Activated T-cell treated with anti-CD3 and anti-CD28 coated beads for 48 hours (primary cell): ENCODE measurements at regions not wholly inside any gene's neighbourhood (a gene's known extent, or its start where the extent isn't known, plus 50 kb on each side); places are given as distances from the start of the nearest gene placed in this dataset.

Experiments
- DNase-seq: peaks from one replicate; pipeline ENCODE4 v3.0.0-alpha.2; 2020; ENCODE audit warnings: low read depth

DNA sequence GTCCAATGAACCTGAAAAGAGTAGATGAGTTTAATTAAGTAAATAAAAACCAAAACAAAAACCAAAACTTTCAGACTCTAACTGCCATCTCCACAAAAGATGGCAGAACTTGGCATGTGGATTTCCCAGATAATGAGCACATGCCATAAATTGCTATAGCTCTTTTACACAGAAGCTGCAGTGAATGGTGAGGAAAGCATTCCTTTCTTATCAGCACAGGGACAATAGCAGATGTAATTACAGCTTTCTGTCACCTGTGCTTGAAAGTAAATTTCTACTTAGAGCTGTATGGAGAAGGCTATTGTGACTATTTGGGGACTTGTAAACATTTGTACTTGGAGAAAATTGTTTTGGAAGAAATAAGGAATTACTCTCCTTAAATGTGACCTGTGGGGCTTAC is 378.4 kb downstream of the RPRM start:
- no peak for DNase-seq

DNA sequence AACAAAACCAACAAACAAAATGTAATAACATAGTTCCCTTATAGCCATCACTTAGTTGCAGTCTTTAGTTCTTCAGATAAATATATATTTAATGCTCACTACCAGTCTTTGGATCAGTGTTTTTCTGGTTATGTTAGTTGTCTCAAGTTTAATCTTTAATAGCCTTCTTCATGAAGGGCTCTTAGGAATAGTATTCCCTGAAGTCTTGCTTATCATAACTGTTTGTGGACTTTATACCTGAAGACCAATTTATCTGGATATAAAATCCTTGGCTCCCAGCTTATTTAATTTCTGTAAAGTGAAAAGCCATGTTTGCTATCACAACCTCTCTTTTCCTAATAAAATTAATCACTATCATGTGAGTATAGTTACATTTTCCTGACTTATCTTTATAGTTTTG is 379.7 kb downstream of the ARL6IP6 start:
- DNase-seq: no peak

DNA sequence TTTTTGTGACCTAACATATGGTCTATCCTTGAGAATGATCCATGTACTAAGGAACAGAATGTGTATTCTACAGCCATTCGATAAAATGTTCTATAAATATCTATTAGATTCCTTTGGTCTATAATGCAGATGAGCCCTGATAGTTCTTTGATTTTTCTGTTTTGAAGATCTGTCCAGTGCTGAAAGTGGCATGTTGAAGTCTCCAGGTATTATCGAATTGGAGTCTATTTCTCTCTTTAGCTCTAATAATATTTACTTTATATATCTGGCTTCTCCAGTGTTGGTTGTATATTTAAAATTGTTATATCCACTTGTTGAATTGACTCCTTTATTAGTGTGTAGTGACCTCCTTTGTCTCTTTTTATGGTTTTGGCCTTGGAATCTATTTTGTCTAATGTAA is 377.9 kb downstream of the ARL6IP6 start:
- DNase-seq: no peak

DNA sequence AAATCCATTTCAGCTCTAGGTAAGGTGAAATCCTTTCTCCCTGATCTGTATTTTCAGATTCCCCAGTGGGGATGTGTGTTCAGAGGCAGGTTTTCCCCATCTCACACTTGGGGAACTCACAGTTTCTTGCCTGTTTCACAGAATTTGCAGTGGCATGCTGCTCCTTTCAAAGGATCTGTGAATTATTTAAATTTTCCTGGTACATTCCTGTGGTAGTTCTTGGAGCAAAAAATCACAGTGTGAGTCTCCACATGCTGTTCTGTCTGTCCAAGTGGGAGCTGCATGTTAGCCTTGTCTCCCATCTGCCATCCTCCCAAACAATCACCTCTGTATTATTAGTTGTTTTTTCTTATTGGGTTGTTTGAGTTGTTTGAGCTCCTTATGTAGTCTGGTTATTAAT is 372.9 kb downstream of the ARL6IP6 start:
- no peak for DNase-seq

DNA sequence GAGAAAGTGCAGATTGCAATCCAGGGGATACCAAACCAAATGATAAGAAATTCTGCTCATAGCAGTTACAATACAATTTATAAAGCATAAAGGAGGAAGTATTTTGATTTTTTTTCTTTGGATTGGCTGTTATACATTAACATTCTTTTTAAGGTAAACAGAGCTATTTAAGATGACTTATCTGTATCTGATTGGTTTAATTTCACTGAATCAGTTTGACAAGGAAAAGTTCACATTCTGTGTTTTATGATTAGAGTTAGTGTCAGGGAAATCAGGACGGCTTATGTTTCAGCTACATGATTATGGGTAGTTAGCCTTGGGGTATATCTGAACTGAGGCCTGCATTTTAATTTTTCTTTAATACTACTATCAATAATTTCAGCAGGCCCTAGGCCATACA is 360.9 kb downstream of the ARL6IP6 start:
- no peak for DNase-seq

DNA sequence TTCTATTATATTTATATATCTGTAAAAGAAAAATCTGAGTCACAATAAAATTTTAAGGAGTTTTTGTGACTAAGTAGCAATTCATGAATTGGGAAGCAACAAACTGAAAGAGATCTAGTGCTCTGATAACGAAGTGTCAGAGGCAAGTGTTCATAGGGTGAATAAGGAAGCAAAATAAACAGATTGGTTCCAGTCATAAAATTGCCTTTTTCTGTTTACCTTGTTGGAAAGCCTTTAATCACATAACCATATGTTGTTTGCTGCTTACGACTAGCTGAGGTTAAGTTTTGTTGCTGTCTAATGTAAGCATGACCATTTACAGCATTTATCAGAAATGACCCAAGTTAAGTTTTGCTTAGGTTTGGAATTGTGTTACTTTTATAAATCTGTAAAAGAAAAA is 358.9 kb downstream of the ARL6IP6 start:
- DNase-seq: no peak

DNA sequence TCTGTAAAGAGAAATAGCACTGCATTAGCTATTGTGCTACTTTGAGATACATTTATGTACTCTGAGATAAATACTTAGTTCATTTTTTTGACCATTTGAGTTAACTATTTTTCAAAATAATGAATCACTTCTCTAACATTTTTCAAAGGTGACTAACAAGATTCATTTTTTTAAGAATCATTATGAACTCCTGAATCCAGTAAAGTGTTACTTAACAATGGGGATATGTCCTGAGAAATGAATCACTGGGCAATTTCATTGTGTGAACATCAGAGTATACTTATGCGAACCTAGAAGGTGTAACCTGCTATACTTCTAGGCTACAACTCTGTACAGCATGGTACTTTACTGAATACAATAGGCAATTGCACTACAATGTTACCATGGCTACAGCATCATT is 355.8 kb downstream of the ARL6IP6 start:
- DNase-seq: no peak

DNA sequence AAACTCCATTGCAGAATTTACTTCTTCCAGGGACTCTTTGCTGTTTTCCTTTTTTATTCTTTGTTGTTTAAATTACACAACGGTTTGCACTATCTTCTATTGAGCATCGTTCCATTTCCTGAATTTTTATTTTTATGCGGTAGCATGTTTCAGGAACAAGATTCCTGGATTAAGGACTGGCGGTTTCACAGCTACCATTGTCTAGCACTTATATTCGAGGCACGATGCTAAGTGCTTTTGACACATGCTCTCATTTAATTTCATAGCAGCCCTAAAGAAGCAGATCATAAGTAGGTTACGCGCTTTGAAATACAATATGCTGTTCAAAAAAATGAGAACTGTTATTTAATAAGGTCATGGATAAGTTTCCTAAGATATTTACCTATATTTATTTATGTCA is 354.4 kb downstream of the ARL6IP6 start:
- no peak for DNase-seq

DNA sequence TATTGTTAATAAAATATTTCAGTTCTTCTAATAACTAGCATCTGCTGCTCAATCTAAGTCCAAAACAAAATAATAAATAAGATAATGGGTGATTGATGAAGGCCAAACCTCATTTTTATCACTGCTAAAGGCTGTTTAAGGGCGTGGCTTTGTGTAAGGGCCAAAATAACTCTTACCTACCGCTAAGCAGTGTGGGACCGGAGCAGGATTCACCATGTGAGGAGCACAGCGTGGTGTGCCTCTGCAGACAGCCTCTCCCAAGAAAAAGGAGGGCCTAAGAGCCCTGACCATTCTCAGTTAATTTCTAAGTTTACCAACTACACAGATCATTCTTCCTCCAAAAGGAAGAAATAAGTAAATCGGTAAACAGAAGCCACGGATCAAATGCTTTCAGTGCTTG is 353.7 kb downstream of the ARL6IP6 start:
- no peak for DNase-seq

DNA sequence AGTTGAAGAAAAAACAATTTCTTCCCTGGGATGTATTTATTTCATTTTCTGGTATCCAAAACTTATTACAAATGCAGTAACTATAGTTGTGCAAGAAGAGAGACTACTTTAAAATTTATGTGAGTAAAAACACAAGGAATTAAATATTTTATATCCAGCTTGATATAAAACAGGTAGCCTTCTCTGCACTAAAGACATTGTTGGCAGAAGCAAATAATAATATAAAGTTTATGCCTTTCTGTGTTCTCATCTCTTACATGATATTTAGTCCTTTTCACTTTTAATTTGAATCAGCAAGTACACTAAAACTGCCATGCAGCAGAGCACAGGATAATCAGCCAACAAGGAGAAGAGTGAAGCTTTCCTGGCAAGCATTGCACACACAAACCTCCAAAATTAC is 352.7 kb downstream of the ARL6IP6 start:
- no peak for DNase-seq

DNA sequence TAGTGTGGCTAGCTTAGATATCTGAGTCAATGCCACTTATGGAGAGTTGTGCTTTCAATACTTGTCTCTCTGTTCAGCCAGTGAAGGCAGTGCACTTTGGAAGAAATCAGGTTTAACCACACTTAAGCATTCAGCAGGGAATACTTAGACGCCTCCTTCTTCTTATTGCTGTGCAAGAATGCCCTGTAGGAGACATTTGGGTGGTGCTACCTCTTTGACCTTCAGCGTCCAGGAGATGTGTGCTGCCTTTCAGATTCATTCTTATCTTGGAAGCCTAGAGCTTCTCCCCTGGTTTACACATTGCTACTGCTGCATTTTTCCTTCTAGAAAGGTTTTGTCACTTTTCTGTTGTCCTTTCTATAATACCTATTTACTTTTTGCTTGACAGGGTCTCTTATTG is 350.5 kb downstream of the ARL6IP6 start:
- DNase-seq: no peak

DNA sequence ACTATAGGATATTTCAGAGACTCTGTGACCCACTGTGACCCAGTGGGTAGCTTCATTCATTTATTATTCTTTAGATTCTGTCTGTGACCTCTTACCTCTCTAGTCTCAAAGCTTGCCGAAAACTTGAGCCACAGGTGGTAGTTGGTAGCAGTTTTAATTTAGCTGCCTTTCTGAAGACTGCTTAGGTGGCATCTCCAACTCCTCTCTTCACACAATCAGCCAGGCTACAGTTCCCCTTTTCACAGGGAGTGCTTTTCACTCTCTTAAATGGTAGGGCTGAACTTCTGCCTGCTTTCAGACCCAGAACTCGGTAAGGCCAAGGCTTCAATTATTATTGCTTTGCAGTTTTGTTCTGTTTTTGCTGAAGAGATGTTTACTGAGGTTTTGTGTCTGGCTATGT is 349.6 kb downstream of the ARL6IP6 start:
- no peak for DNase-seq

DNA sequence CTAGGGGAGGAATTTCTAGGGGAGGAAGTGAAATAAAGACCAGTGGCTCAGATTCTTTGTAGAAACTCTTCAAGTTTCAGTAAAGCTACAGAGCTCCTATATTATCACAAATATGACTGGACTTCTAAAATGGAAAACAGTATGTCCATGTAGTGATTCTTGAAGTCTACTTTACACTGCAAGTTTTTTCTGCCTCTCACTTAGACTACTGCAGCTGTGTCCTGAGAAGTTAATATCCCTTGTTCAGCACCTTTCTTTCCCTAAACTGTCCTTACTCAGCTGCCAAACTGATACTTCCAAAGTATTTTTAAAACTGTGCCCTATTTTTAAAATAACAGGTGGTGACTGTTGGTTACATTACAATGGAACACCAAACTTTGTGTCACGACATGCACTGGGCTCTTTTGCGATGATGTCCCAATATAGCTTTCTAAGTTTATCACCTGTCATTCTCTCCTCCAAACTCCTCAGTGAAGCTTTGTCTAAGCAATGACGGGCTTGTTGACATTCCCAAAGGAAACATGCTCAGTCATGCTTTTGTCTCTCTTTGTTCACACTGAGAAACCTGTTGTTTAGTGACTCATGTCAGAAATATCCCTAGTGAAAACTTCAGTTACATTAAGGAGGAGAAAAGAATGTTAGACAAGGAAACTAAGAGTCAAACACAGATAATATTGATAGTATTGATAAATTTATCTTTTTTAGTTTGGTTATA is 341.1 kb downstream of the ARL6IP6 start:
- DNase-seq: no peak

DNA sequence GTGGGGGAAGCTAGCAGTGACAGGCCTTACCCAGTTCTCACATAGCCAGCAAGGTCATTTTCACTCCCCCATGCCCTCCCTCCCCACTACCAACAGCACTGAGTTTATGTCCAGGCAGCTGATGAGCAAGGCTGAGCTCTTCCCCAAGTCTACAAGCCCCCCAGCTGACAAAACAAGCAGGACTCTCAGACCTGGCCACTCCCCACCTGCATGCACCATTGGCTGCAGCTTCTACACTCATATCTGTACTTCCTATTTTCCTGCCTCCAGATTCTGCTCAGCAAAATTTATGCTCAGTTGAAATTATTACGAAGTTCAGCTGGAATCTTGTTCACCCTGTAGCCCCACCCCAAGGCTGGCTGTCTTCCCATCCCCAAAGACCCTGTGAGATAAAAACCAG is 339.3 kb downstream of the ARL6IP6 start:
- no peak for DNase-seq

DNA sequence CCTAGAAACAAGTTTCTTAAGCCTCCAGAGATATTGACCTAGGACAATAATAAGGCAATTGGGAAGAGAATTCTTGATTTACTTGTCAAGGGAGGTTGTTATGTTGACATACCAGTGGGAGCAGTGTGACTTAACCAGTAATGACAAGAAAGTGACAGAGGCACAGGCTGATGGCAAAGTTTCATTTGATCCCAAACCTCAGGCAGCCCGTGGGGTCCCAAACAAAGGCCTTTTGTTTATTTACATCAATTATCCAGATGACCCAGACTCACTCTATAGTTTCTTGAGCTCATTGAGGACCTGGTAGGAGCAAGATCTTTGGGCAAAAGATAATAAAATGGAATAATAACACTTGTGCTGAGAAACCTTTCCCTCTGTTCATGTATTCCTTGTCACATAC is 336.8 kb downstream of the ARL6IP6 start:
- DNase-seq: no peak

DNA sequence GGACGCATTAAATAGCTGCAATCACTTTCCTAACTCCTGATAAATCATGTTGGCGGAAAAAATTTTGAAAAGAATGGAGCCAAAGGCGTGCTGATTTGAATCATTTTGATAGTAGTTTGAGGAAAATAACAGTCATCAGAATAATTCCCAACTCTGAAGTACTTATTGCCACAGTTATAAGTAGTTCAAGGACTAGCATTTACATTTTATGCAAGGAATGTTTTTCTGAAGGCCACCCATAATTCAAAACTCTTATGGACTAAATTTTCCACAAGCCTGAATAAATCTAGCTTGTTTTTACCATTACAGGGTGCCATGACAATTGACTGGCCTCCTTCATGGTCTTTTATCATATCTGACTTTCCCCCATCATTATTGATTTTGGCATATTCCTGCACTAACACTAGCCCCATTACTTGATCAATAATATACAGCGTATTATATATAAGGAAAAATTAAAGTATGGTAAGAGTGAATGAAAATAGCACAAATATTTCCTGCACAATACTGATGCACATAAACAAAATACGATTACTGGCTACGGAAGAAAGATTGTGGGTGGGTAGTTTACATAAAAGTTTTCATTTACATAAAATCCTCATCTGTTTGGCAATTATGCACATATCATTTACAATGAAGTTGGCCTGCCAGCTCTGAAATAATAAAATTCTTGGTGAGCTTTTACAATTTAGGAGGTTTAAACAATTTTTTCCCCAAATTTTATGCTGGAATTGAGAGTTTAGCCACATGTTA is 334.6 kb downstream of the ARL6IP6 start:
- DNase-seq: no peak

DNA sequence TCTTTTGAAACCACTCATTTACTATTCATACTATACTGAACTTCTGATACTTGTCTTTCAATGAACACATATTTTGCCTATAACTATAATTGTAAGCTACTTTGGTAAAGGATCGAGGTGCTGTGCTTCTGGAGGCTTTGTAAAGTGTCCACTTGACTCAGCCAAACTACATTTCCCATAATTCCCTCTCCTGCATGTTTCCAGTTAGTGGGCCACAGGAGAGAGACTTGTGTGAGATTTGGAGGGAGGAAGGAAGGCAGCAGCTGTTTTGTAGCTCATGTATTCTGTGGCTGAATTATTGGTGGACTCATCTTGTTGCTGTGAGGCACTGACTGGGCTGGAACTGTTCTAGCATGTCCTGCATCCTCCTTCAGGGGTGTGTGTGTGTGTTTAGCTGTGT is 328.8 kb downstream of the ARL6IP6 start:
- no peak for DNase-seq

DNA sequence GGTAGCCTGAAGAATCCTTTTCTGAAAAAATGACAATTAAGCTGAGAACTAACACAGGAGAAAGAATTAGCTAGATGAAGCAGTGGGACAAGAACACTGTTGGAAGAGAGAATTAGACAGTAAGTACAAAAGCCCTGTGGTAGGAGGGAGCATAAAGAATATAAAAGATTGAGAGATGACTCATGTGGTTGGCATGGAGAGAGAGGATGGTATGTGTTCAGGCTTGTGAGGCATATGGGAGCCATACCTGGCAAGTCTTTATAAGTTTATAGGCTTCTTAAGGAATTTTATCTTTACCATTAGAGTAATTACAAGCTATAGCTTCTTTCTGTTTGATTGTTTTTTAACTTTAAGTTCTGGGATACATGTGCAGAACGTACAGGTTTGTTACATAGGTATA is 325.0 kb downstream of the ARL6IP6 start:
- DNase-seq: no peak

DNA sequence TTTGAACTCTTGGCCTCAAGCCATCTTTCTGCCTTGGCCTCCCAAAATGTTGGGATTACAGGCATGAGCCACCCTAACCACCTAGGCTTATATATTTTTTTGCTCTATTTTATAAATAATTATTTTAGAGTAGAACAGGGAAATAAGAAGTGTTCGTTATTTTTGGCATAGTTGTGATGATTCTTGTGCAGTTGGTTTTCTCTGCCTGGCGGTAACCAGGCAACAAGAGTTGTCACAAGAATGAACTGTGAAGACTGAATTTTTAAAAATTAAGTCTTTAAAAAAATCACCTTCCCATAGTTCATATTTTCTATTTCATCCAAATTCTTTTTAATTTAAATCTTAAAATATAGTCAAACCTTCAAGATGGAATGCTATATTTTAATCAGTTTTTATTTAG is 310.2 kb downstream of the ARL6IP6 start:
- DNase-seq: no peak

DNA sequence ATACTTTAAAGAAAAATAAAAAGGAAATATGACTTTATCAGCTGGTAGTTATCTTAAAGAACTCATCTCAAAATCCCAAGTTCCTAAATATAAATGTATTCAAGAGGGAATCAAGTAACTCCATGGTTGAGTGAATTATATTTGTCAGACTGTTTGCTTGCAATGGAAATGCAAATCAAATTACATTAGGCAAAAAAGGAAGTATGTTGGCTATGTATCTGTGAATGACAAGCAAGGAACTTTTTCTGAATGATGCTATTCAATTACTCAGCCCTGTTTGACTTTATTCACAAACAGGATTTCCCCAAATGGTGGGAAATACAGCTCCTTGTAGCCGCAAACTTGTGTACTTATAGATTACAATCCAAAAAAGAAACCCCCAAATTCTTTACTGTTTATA is 309.1 kb downstream of the ARL6IP6 start:
- DNase-seq: no peak

DNA sequence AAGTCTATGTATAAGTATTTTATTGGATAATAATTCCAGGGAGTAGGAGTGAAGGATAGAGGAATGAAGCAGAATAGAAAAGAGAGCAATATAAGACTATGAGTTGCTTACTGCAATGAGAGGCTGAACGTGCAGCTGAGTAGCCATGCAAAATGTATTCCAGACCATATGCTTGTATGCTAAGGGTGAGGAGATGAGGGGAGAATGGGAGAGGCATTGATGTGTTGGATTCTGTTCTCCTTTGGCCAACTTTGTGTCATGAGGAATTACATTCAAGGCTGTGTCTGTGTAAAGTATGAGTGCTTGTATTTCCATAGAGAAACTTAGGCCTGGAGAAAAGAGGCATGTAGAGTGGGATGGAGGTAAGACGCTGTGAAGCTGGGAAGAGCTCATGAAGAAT is 301.8 kb downstream of the ARL6IP6 start:
- no peak for DNase-seq

DNA sequence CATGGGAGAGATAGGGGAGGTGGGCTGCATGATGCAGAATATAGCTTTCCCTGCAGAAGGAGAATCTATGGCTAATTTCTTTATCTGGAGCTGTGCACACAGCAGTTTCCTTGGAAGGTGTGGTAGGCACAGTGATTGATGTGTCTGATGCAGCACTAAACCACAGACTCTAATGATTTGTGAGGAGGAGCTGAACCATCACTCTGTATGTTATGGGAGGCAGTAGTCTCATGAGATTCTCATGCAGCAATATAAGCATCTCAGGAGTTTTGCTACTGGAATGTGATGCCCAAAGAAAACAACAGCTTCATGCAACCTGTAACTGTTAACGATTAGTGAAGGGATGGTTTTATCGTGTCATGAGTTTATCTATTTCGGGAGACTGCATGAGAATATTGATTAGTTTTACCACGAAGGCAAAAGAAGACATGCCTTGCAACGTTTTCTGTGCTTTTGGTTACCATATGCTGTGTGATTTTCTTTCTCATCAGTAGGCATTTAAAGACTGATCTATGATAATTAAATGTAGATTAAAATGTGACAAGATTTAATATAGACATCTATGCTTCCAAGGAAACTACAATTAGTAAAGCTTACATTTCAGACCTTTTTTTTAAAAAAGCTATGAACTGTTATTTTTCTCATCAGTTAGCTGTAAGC is 286.8 kb downstream of the ARL6IP6 start:
- no peak for DNase-seq

DNA sequence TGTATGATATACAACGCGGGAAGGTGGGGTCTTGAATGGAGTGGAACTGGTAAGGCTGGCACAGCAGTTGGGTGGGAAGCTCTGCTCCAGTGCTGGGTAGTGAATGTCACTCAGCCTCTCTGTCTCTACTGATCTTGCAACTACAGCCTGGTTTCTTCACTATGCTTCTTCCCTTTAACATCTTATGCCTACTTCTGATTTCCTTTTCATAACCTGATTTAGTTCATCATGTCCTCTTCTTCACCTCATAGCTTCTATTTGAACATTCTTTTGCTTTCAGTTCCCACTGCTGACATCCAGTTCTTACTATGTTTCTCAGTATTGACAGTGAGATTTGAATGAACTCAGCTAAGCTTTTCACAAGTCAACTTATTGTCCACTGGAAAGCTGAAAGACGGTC is 286.2 kb downstream of the ARL6IP6 start:
- DNase-seq: no peak

DNA sequence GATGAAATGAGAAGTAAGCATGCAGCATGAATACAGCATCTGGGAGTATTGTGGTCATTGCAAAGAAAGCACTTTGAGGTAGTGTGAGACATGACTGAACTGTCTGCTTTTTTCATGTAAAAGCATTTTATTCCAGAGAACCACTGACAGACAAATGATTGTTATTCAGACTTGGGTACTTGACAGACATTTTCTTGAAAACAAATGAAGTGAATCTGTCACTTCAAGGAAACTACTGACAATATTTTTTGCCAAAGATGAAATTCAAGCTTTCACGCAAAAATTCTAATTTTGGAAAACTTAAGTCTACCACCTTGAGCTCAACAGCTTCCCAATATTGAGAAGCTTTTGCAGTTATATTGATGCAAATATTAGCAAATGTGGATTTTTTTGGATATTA is 255.7 kb downstream of the ARL6IP6 start:
- DNase-seq: no peak
